Astrocyte (in vitro differentiated cells and primary cell): ENCODE measurements at regions not wholly inside any gene's neighbourhood (a gene's known extent, or its start where the extent isn't known, plus 50 kb on each side); places are given as distances from the start of the nearest gene placed in this dataset.

ENCODE experiments used
- DNase-seq: peaks from one replicate; pipeline ENCODE4 v3.0.0-alpha.2; 2010; ENCODE audit warnings: low read depth
- FAIRE-seq: peaks from 2 replicates; lab custom pipeline; 2011; peaks lifted over from hg19 to GRCh38; lab: Jason Lieb, UNC
- H2AFZ ChIP-seq: 2 replicates; pipeline ENCODE4 v1.6.0; 2012; ENCODE audit warnings: low read depth, low read length, inconsistent platforms
- H3K27ac ChIP-seq: 2 replicates; pipeline ENCODE4 v1.5.1; 2011; ENCODE audit warnings: low read depth, low read length, inconsistent platforms
- H3K27me3 ChIP-seq: 2 replicates; pipeline ENCODE4 v1.6.0; 2011; ENCODE audit warnings: low read length, inconsistent platforms; ENCODE audit not compliant: insufficient read depth
- H3K36me3 ChIP-seq: 2 replicates; pipeline ENCODE4 v1.5.1; 2011; ENCODE audit warnings: low read length, inconsistent platforms; ENCODE audit not compliant: insufficient read depth
- H3K4me1 ChIP-seq: 2 replicates; pipeline ENCODE4 v1.5.1; 2011; ENCODE audit warnings: low read length, inconsistent platforms; ENCODE audit not compliant: insufficient read depth
- H3K4me2 ChIP-seq: 2 replicates; pipeline ENCODE4 v1.6.0; 2012; ENCODE audit warnings: low read length, inconsistent platforms
- H3K4me3 ChIP-seq: 2 replicates; pipeline ENCODE4 v1.5.1; 2011; ENCODE audit warnings: low read depth, mild to moderate bottlenecking, low read length, inconsistent platforms; ENCODE audit not compliant: insufficient read depth
- H3K79me2 ChIP-seq: 2 replicates; pipeline ENCODE4 v1.6.0; 2012; ENCODE audit warnings: mild to moderate bottlenecking, low read length, inconsistent platforms; ENCODE audit not compliant: insufficient read depth
- H3K9ac ChIP-seq: 2 replicates; pipeline ENCODE4 v1.6.0; 2012; ENCODE audit warnings: mild to moderate bottlenecking, low read length, inconsistent platforms
- H3K9me3 ChIP-seq: 2 replicates; pipeline ENCODE4 v1.5.1; 2012; ENCODE audit warnings: low read depth, mild to moderate bottlenecking, low read length, inconsistent platforms; ENCODE audit not compliant: insufficient read depth
- H4K20me1 ChIP-seq: 2 replicates; pipeline ENCODE4 v1.6.0; 2012; ENCODE audit warnings: low read length, inconsistent platforms; ENCODE audit not compliant: insufficient read depth
- H3K27ac Mint-ChIP-seq: one replicate; pipeline ENCODE4 v1.8.0; 2021; ENCODE audit warnings: mild to moderate bottlenecking, mixed read lengths; ENCODE audit not compliant: unreplicated experiment
- H3K27me3 Mint-ChIP-seq: one replicate; pipeline ENCODE4 v1.8.0; 2021; ENCODE audit warnings: low read depth, mixed read lengths; ENCODE audit not compliant: unreplicated experiment
- H3K36me3 Mint-ChIP-seq: one replicate; pipeline ENCODE4 v1.8.0; 2021; ENCODE audit warnings: low read depth, mixed read lengths; ENCODE audit not compliant: unreplicated experiment
- H3K4me1 Mint-ChIP-seq: one replicate; pipeline ENCODE4 v1.8.0; 2021; ENCODE audit warnings: low read depth, mixed read lengths; ENCODE audit not compliant: unreplicated experiment
- H3K4me3 Mint-ChIP-seq: one replicate; pipeline ENCODE4 v1.8.0; 2021; ENCODE audit warnings: mild to moderate bottlenecking, moderate library complexity, mixed read lengths; ENCODE audit not compliant: unreplicated experiment
- H3K9me3 Mint-ChIP-seq: one replicate; pipeline ENCODE4 v1.8.0; 2021; ENCODE audit warnings: mild to moderate bottlenecking, mixed read lengths; ENCODE audit not compliant: unreplicated experiment
- EZH2 ChIP-seq: IDR thresholded peaks from 2 replicates; pipeline ENCODE4 v1.6.1; 2012; ENCODE audit warnings: mild to moderate bottlenecking, low read length, inconsistent platforms; ENCODE audit not compliant: insufficient read depth
- TF ChIP-seq, protein P1 (sequence below): IDR thresholded peaks from 2 replicates; pipeline ENCODE4 v1.5.1; 2011; ENCODE audit warnings: low read depth, mild to moderate bottlenecking, inconsistent platforms, low read length, moderate library complexity; ENCODE audit not compliant: insufficient read depth

DNA sequence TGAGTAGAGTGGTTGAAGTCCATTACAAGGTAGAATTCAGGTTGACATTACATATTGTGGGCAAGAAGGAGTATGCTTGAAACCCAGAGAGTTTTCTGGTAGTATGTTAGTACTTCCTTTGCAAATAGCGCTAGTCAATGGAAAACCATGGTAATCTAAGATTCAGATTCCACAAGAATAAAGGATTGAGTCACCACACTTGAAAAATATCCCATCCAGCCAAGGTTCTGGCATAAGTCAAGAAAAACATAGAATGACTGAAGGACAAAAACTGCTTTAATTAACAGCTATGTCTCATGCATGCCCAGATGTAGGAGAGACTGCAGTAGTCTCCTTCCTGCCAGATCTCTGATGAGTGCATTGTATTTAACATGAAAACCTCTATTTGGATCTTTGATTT is 469.8 kb downstream of the BMP2 start:
- H3K9me3 ChIP-seq = peaks cover 4% of the 10 kb centered on the region
- DNase-seq = peak; percentile 25
- TF ChIP-seq, protein P1, sequence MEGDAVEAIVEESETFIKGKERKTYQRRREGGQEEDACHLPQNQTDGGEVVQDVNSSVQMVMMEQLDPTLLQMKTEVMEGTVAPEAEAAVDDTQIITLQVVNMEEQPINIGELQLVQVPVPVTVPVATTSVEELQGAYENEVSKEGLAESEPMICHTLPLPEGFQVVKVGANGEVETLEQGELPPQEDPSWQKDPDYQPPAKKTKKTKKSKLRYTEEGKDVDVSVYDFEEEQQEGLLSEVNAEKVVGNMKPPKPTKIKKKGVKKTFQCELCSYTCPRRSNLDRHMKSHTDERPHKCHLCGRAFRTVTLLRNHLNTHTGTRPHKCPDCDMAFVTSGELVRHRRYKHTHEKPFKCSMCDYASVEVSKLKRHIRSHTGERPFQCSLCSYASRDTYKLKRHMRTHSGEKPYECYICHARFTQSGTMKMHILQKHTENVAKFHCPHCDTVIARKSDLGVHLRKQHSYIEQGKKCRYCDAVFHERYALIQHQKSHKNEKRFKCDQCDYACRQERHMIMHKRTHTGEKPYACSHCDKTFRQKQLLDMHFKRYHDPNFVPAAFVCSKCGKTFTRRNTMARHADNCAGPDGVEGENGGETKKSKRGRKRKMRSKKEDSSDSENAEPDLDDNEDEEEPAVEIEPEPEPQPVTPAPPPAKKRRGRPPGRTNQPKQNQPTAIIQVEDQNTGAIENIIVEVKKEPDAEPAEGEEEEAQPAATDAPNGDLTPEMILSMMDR = no peak
- TF ChIP-seq EZH2 = no peak
- no peaks in the 10 kb centered on the region for H3K4me1 ChIP-seq
- no peaks in the 10 kb centered on the region for H3K79me2 ChIP-seq
- H3K4me3 ChIP-seq = no peak overlapping the region
- FAIRE-seq = no peak
- H3K27ac ChIP-seq = no peak overlapping the region
- H3K27ac Mint-ChIP-seq = no peak overlapping the region
- no peak overlapping the region for H3K9ac ChIP-seq
- no peak overlapping the region for H3K4me2 ChIP-seq
- H3K4me3 Mint-ChIP-seq = no peak overlapping the region
- H3K36me3 ChIP-seq = no peaks in the 10 kb centered on the region
- H4K20me1 ChIP-seq = no peaks in the 10 kb centered on the region
- no peaks in the 10 kb centered on the region for H3K27me3 ChIP-seq
- no peaks in the 10 kb centered on the region for H3K36me3 Mint-ChIP-seq
- no peaks in the 10 kb centered on the region for H3K27me3 Mint-ChIP-seq
- H3K9me3 Mint-ChIP-seq = peaks cover 4% of the 10 kb centered on the region
- no peak overlapping the region for H2AFZ ChIP-seq
- H3K4me1 Mint-ChIP-seq = no peaks in the 10 kb centered on the region

DNA sequence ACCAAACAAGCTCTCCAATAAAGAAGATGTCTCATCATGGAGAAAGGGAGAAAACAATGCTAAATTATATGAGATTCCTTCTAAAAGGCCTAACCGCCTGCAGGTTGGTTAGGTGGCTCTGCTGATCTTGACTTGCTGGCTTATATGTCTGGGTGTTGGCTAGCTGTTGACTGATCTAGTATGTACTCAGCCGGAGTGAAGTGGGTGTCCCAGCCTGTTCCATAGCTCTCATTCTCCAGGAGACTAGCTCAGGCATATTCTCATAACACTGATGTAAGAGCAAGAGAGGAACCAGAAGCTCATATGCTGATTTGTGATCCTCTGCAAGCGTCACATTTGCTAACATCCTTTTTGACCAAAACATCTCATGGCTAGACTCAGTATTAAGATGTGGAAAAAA is 473.0 kb downstream of the BMP2 start:
- no peaks in the 10 kb centered on the region for H3K4me1 Mint-ChIP-seq
- DNase-seq = no peak
- no peak overlapping the region for H3K4me2 ChIP-seq
- no peak overlapping the region for H3K27ac ChIP-seq
- no peaks in the 10 kb centered on the region for H3K9me3 ChIP-seq
- H2AFZ ChIP-seq = no peak overlapping the region
- no peaks in the 10 kb centered on the region for H3K79me2 ChIP-seq
- no peaks in the 10 kb centered on the region for H3K36me3 ChIP-seq
- no peaks in the 10 kb centered on the region for H3K9me3 Mint-ChIP-seq
- H4K20me1 ChIP-seq = no peaks in the 10 kb centered on the region
- TF ChIP-seq, protein P1 = no peak
- no peak for TF ChIP-seq EZH2
- no peaks in the 10 kb centered on the region for H3K27me3 Mint-ChIP-seq
- no peak overlapping the region for H3K4me3 Mint-ChIP-seq
- no peaks in the 10 kb centered on the region for H3K27me3 ChIP-seq
- no peaks in the 10 kb centered on the region for H3K36me3 Mint-ChIP-seq
- FAIRE-seq = no peak
- no peak overlapping the region for H3K27ac Mint-ChIP-seq
- no peak overlapping the region for H3K9ac ChIP-seq
- no peak overlapping the region for H3K4me3 ChIP-seq
- no peaks in the 10 kb centered on the region for H3K4me1 ChIP-seq

DNA sequence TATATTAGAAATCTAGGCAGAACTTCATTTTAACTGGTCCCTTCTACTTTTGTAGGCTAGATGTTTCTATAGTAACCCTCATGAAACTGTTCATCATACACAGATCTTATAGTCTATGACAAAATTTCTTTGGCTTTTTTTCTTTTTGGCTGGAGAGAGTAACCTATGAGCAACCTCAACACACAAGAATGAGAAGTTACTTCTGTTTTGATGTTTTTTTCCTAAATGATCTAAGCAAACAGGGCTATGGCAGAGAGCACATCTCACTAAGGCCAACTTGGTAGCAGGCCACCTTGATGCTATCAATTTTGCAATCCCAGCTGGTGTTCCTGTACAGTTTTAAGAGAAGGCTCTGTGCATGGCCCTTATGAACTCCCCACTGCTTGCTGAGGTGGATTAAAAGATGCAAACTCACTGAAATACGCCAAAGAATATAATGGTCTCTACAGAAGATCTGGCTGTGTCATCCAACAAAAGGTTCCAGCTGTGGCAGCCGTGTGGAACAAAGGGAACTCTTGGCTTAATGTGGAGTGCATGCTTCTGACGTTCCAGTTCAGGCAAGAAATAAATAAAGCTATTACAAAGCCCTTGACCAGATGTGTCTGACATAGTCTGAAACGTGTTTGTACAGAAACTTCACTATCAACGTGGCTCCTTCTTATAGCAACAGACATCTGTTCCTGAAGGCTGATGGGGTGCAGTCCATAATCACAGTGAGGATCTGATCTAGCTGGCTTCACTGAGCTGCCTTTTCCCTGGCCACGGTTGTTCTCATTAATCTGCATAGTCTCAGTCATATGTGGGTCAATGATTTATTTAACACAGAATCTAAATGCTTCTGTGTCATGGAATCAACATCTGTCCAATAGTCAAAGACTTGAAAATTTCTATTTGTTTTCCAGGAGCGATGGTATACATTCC is 481.1 kb downstream of the BMP2 start:
- H3K36me3 ChIP-seq = no peaks in the 10 kb centered on the region
- FAIRE-seq (no peak), DNase-seq (no peak)
- no peak overlapping the region for H3K27ac ChIP-seq
- H3K27me3 ChIP-seq = no peaks in the 10 kb centered on the region
- Mint-ChIP-seq H3K4me1 (no peaks in the 10 kb centered on the region), H3K27ac (no peak overlapping the region), H3K9me3 (no peaks in the 10 kb centered on the region), H3K36me3 (no peaks in the 10 kb centered on the region), H3K4me3 (no peak overlapping the region), H3K27me3 (no peaks in the 10 kb centered on the region)
- no peaks in the 10 kb centered on the region for H3K4me1 ChIP-seq
- no peaks in the 10 kb centered on the region for H4K20me1 ChIP-seq
- no peak for TF ChIP-seq EZH2
- TF ChIP-seq, protein P1 = no peak
- H3K4me2 ChIP-seq = no peak overlapping the region
- no peak overlapping the region for H3K9ac ChIP-seq
- no peak overlapping the region for H2AFZ ChIP-seq
- H3K4me3 ChIP-seq = no peak overlapping the region
- H3K9me3 ChIP-seq = no peaks in the 10 kb centered on the region
- no peaks in the 10 kb centered on the region for H3K79me2 ChIP-seq
